Uterus (tissue), 3 donors: ENCODE measurements at regions not wholly inside any gene's neighbourhood (a gene's known extent, or its start where the extent isn't known, plus 50 kb on each side); places are given as distances from the start of the nearest gene placed in this dataset.

ENCODE experiments used
- DNase-seq, 2 donors: peaks; one replicate each; pipeline ENCODE4 v3.0.0-alpha.2; 2019 to 2020
- H3K27ac ChIP-seq, 2 donors: fragments of 200-600 bp; sonication (generic); 1 replicate in 1 of 2; 2 replicates in 1 of 2; pipeline ENCODE4 v1.5.1; 2016 to 2018
- H3K27me3 ChIP-seq, 2 donors: fragments of 200-600 bp; sonication (generic); one replicate each; pipeline ENCODE4 v1.5.1; 2018 to 2019; ENCODE audit warnings: control low read depth in 1 of 2
- H3K36me3 ChIP-seq, 2 donors: fragments of 200-600 bp; sonication (generic); one replicate each; pipeline ENCODE4 v1.5.1; 2019; ENCODE audit warnings: control low read depth in 1 of 2
- H3K4me1 ChIP-seq, 2 donors: fragments of 200-600 bp; sonication (generic); one replicate each; pipeline ENCODE4 v1.5.1; 2018 to 2019; ENCODE audit warnings: control low read depth in 1 of 2
- H3K4me3 ChIP-seq, 2 donors: fragments of 200-600 bp; sonication (generic); 1 replicate in 1 of 2; 2 replicates in 1 of 2; pipeline ENCODE4 v1.5.1; 2018 to 2019; ENCODE audit warnings: mild to moderate bottlenecking in 1 of 2
- H3K9me3 ChIP-seq, 2 donors: fragments of 200-600 bp; sonication (generic); one replicate each; pipeline ENCODE4 v1.5.1; 2019; ENCODE audit warnings: control low read depth in 1 of 2
- POLR2A ChIP-seq, 2 donors: fragments of 450-650 bp; IDR thresholded peaks; one replicate each; pipeline ENCODE4 v1.6.1; 2016; ENCODE audit warnings: antibody characterized with exemption in 2 of 2, mild to moderate bottlenecking in 1 of 2, moderate library complexity in 1 of 2
- intact Hi-C: fragments of 100-400 bp; cut with DNase I; formaldehyde crosslinking; loops from one replicate; pipeline ENCODE4 v1.15.1; 2023; ENCODE audit warnings: low total_unique reads
- TF ChIP-seq, protein P1 (sequence below), 4 experiments: fragments of 200-600 bp in 2 of 4; fragments of 450-650 bp in 2 of 4; sonication (generic) in 2 of 4; IDR thresholded peaks; one replicate each; pipeline ENCODE4 v1.5.1; 2016 to 2019; ENCODE audit warnings: antibody characterized with exemption in 4 of 4, mild to moderate bottlenecking in 2 of 4, moderate library complexity in 1 of 4
- donor health status: DM: yes; HTN: yes; CAD: no.

- H3K36me3 ChIP-seq, result no peaks in the 10 kb centered on the region
- H3K27me3 ChIP-seq, result no peaks in the 10 kb centered on the region
- no peak overlapping the region for H3K27ac ChIP-seq
- H3K4me1 ChIP-seq, result no peaks in the 10 kb centered on the region
- no peak for DNase-seq
- H3K4me3 ChIP-seq, result no peak overlapping the region
- no peaks in the 10 kb centered on the region for H3K9me3 ChIP-seq
- TF ChIP-seq POLR2A (IDR thresholded peaks at IDR 0.05), result no peak
- TF ChIP-seq, protein P1, sequence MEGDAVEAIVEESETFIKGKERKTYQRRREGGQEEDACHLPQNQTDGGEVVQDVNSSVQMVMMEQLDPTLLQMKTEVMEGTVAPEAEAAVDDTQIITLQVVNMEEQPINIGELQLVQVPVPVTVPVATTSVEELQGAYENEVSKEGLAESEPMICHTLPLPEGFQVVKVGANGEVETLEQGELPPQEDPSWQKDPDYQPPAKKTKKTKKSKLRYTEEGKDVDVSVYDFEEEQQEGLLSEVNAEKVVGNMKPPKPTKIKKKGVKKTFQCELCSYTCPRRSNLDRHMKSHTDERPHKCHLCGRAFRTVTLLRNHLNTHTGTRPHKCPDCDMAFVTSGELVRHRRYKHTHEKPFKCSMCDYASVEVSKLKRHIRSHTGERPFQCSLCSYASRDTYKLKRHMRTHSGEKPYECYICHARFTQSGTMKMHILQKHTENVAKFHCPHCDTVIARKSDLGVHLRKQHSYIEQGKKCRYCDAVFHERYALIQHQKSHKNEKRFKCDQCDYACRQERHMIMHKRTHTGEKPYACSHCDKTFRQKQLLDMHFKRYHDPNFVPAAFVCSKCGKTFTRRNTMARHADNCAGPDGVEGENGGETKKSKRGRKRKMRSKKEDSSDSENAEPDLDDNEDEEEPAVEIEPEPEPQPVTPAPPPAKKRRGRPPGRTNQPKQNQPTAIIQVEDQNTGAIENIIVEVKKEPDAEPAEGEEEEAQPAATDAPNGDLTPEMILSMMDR (IDR thresholded peaks at IDR 0.05), result no peak
- intact Hi-C loops, result no loop called here
Observed at GRCh38 chr7:20862554-20862953, 75.9 kb upstream of the SP8 start.

- Histone ChIP-seq H3K27ac (no peak overlapping the region), H3K4me1 (no peaks in the 10 kb centered on the region), H3K4me3 (no peak overlapping the region), H3K9me3 (no peaks in the 10 kb centered on the region), H3K36me3 (no peaks in the 10 kb centered on the region), H3K27me3 (no peaks in the 10 kb centered on the region)
- TF ChIP-seq POLR2A (IDR thresholded peaks at IDR 0.05), result no peak
- TF ChIP-seq, protein P1 (IDR thresholded peaks at IDR 0.05), result no peak
- DNase-seq, result no peak
- intact Hi-C loops, result no loop called here
Observed at GRCh38 chr7:20864221-20864620, 77.5 kb upstream of the SP8 start.

DNA sequence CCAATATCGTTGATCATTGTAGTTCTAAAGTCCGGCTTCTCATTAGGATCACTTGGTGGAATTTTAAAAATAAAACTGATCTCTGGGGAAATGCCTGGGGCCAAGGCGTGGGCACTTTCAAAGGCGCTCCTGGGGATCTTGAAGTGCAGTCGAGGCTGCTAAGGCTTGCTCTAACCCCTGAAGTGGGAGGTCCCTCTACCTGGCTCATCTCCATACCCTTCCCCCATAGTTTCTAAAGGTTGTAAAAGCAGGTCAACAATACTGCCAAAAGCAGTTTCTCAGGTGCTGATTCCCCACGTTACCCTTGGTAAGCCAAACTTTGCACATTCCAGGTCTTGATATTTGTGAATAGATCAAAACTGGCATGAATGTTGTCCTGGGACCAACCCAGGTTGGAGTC, 79.0 kb upstream of the SP8 start:
- intact Hi-C loops, result no loop called here
- H3K27ac ChIP-seq, result no peak overlapping the region
- H3K4me1 ChIP-seq, result no peaks in the 10 kb centered on the region
- no peaks in the 10 kb centered on the region for H3K36me3 ChIP-seq
- no peak for DNase-seq
- TF ChIP-seq POLR2A (IDR thresholded peaks at IDR 0.05), result no peak
- TF ChIP-seq, protein P1 (IDR thresholded peaks at IDR 0.05), result no peak
- no peak overlapping the region for H3K4me3 ChIP-seq
- H3K27me3 ChIP-seq, result no peaks in the 10 kb centered on the region
- no peaks in the 10 kb centered on the region for H3K9me3 ChIP-seq

DNA sequence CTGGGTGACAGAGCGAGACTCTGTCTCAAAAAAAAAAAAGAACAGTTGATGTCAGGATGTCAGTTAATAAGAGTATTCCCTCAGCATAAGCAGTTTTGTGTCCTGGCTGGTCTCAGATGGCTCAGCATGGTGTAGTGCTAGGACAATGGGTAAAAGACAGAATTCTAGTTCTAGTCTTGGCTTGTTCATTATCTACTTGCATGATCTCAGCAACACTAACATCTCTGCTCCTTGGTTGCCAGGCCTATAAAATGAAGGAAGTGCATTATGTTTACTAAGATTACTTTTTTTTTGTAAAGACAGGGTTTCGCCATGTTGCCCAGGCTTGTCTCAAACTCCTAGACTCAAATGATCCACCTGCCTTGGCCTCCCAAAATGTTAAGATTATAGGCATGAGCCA, 84.3 kb upstream of the SP8 start:
- Histone ChIP-seq H3K4me1 (no peaks in the 10 kb centered on the region), H3K9me3 (no peaks in the 10 kb centered on the region), H3K27me3 (no peaks in the 10 kb centered on the region), H3K36me3 (no peaks in the 10 kb centered on the region), H3K27ac (no peak overlapping the region), H3K4me3 (no peak overlapping the region)
- intact Hi-C loops, result no loop called here
- DNase-seq, result no peak
- TF ChIP-seq, protein P1 (IDR thresholded peaks at IDR 0.05), result no peak
- TF ChIP-seq POLR2A (IDR thresholded peaks at IDR 0.05), result no peak

- no peaks in the 10 kb centered on the region for H3K4me1 ChIP-seq
- no peak overlapping the region for H3K27ac ChIP-seq
- no peak overlapping the region for H3K4me3 ChIP-seq
- H3K9me3 ChIP-seq, result no peaks in the 10 kb centered on the region
- intact Hi-C loops, result no loop called here
- H3K36me3 ChIP-seq, result no peaks in the 10 kb centered on the region
- peaks cover 0 to 4% of the 10 kb centered on the region in 2 donors for H3K27me3 ChIP-seq
- no peak for DNase-seq
- TF ChIP-seq, protein P1 (IDR thresholded peaks at IDR 0.05), result no peak
- TF ChIP-seq POLR2A (IDR thresholded peaks at IDR 0.05), result no peak
Observed at GRCh38 chr7:20892776-20893175, 106.1 kb upstream of the SP8 start.
